Activated B cell treated with CpG ODN at 0.5 μM for 24 hours (primary cell): ENCODE measurements at regions not wholly inside any gene's neighbourhood (a gene's known extent, or its start where the extent isn't known, plus 50 kb on each side); places are given as distances from the start of the nearest gene placed in this dataset.
"Not testable (repeated sequence)": the region's sequence is repeated elsewhere in the genome, so short reads cannot be mapped to it uniquely, and the experiment has no call there.

Experiments used
- ATAC-seq: fragments of 200-7000 bp; cut with Tn5 transposase; one replicate; pipeline ENCODE4 v1.10.0; 2021; ENCODE audit warnings: low read depth, mild to moderate bottlenecking, moderate library complexity
- CTCF ChIA-PET: fragments of 350-600 bp; sonication (Branson Sonifier 250); formaldehyde crosslinking; loops from one replicate; lab custom pipeline; 2021; ENCODE audit warnings: antibody characterized with exemption; lab: Charles Lee
- POLR2A ChIA-PET: fragments of 350-600 bp; sonication (Branson Sonifier 250); formaldehyde crosslinking; loops from one replicate; lab custom pipeline; 2021; ENCODE audit warnings: antibody characterized with exemption; lab: Charles Lee
- DNase-seq: peaks from one replicate; pipeline ENCODE4 v3.0.0; 2022
- H3K27ac Mint-ChIP-seq: one replicate; pipeline ENCODE4 v1.8.0; 2020; ENCODE audit warnings: mixed read lengths
- H3K27me3 Mint-ChIP-seq: one replicate; pipeline ENCODE4 v1.8.0; 2021; ENCODE audit warnings: mixed read lengths
- H3K36me3 Mint-ChIP-seq: one replicate; pipeline ENCODE4 v1.8.0; 2021; ENCODE audit warnings: low read depth, mixed read lengths
- H3K4me1 Mint-ChIP-seq: one replicate; pipeline ENCODE4 v1.8.0; 2021; ENCODE audit warnings: mixed read lengths
- H3K4me3 Mint-ChIP-seq: one replicate; pipeline ENCODE4 v1.8.0; 2020; ENCODE audit warnings: mild to moderate bottlenecking, mixed read lengths
- H3K9me3 Mint-ChIP-seq: one replicate; pipeline ENCODE4 v1.8.0; 2020; ENCODE audit warnings: mixed read lengths
- intact Hi-C: fragments of 100-400 bp; cut with micrococcal nuclease; formaldehyde crosslinking; loops from one replicate; pipeline ENCODE4 v1.15.1; 2024

DNA sequence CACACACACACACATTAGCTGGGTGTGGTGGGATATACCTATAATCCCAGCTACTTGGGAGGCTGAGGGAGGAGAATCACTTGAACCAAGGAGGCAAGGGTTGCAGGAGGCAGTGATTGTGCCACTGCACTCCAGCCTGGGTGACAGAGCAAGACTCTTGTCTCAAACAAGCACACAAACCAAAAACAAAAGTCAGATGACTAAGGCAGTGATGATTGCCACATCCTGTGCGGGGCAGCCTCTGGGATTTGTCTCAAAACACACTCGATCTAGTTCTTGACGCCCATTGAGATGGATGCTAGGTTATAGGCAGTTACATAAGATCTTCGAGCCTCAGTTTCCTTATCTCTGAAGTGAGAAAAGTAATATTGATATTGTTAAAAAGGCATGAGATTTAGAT is 57.8 kb upstream of the NBPF8 start:
- H3K27ac Mint-ChIP-seq, H3K4me3 Mint-ChIP-seq, H3K9me3 Mint-ChIP-seq, DNase-seq, H3K36me3 Mint-ChIP-seq, H3K27me3 Mint-ChIP-seq, ATAC-seq, CTCF ChIA-PET, intact Hi-C loops, H3K4me1 Mint-ChIP-seq, POLR2A ChIA-PET: not testable (repeated sequence)

DNA sequence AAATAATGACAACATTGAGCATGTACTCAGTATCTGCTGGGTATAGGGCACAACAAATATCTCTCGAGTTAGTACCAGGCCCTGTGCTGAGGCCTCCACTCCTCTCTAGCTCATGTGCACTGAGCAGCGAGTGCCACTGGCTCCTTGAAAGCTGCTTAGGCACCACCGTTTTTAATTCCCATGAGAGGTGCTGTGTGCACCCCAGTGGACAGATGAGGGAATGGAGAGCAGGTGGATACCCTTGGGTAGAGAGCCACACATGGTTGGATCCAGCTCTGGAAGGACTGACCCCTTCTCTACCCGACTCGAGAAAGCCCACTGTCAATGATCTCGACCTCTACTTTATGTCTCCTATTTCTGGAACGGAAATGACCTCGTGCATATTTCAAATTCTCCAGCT is 58.7 kb upstream of the NBPF8 start:
- intact Hi-C loops, DNase-seq, H3K27me3 Mint-ChIP-seq, POLR2A ChIA-PET, H3K36me3 Mint-ChIP-seq, H3K27ac Mint-ChIP-seq, CTCF ChIA-PET, H3K9me3 Mint-ChIP-seq, H3K4me1 Mint-ChIP-seq, ATAC-seq, H3K4me3 Mint-ChIP-seq: not testable (repeated sequence)

DNA sequence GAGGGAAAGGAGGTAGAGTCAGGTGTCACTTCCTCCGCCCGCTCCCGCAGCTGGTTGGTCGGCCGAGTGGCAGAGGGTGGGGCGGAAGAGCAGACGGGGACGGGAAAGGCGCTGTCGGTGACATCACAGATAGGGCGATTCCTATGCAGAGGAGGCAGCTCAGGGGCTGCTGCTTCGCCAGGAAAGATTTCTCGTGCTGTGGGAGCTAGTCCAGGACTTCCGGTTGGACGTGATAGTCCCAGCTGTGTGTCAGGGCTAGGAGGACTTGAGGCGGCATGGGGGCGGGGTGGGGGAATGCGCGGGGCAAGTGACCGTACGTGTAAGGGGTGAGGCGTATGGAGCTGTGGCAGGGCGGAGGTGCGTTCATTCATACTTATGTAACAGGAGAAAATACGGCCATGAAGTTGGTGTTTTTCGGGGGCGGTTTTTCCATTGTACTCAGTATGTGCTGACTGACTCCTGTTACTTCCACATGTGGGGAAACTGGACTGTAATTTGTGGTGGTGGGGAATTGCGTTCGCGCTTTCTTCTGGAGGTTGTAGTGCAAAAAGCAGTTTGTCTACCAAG is 60.1 kb upstream of the NBPF8 start:
- H3K4me1 Mint-ChIP-seq, H3K36me3 Mint-ChIP-seq: not testable (repeated sequence)
- POLR2A ChIA-PET: interaction anchor here (1.2 to 1.3 kb wide), 2 partner anchors 179 to 496 kb away, joined by 6 to 10 read pairs; partner anchors contain the start of gene SEC22B

DNA sequence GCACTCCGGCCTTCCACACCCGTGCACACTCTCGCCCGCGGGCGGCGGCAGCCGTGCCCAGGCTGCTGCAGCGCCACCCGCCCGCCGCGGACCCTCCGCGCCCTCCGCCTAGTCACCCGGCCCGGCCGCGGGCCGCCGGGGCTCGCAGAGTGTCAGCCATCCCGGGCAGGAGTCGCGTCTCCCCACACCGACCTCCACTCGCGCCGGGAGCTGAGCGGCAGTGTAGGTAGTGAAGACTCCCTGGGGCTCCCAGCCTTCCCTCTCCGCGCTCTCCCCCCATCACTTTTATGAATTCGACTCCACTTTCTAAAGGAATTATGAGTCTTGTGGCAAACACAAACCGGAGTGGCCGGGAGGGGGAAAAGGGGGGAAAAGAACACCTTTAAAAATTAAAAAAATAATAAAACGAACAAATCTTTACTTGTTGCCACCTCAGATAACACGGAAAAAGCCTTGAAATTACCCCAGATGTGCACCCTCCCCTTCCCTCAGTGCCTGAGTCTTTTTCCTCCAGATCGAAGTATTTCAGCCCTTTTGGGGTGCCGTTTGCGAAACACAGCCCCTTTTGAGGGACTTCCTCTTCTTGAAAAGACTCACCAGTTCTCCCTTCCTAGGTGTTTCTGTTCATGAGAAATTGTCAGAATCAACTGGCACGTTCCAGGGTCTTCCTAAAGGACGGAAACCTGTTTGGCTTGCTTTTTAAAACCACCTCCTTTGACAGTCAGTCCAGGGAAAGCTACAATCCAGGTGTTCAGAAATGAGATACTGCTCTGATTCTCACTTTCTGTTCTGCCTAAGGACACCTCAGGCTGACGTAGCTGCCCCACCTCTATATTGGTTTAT is 72.4 kb upstream of the NBPF8 start:
- peak; percentile 14 for ATAC-seq
- POLR2A ChIA-PET, CTCF ChIA-PET, intact Hi-C loops, H3K9me3 Mint-ChIP-seq, H3K27me3 Mint-ChIP-seq, H3K36me3 Mint-ChIP-seq, H3K4me1 Mint-ChIP-seq: not testable (repeated sequence)
- H3K4me3 Mint-ChIP-seq: peak overlapping the region; percentile 94
- peak overlapping the region; percentile 96 for H3K27ac Mint-ChIP-seq
- peak; percentile 19 for DNase-seq

More for the DNA sequence above, 60.1 kb upstream of the NBPF8 start:
- H3K9me3 Mint-ChIP-seq, intact Hi-C loops, CTCF ChIA-PET, H3K27me3 Mint-ChIP-seq: not testable (repeated sequence)
- DNase-seq: peak; percentile 56
- H3K4me3 Mint-ChIP-seq: peak overlapping the region; percentile 90
- ATAC-seq: peak; percentile 87
- H3K27ac Mint-ChIP-seq: peak overlapping the region; percentile 100

DNA sequence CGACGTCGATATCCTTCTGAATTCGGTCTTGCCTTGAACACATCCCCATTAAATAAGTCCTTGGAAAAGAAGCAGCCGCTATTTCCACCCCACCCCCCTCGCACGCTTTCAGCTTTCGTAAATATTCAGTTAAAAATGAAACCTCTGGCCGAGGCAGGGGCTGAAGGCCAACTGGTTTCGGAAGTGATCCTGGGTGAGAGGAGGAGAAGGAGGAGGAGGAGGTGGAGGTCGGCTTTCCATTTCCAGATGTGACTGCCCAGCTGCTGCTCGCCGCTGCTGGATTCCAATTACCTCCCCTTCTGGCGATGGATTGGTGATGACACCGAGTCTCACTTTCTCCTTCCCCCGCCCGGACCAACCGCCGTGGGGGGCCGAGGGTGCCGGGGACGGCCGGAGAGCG is 73.1 kb upstream of the NBPF8 start:
- ATAC-seq: peak; percentile 45
- H3K27me3 Mint-ChIP-seq, CTCF ChIA-PET, H3K4me1 Mint-ChIP-seq, H3K36me3 Mint-ChIP-seq, H3K9me3 Mint-ChIP-seq, POLR2A ChIA-PET, intact Hi-C loops: not testable (repeated sequence)
- peak; percentile 42 for DNase-seq
- Mint-ChIP-seq H3K4me3 (peak overlapping the region; percentile 90), H3K27ac (peak overlapping the region; percentile 93)

DNA sequence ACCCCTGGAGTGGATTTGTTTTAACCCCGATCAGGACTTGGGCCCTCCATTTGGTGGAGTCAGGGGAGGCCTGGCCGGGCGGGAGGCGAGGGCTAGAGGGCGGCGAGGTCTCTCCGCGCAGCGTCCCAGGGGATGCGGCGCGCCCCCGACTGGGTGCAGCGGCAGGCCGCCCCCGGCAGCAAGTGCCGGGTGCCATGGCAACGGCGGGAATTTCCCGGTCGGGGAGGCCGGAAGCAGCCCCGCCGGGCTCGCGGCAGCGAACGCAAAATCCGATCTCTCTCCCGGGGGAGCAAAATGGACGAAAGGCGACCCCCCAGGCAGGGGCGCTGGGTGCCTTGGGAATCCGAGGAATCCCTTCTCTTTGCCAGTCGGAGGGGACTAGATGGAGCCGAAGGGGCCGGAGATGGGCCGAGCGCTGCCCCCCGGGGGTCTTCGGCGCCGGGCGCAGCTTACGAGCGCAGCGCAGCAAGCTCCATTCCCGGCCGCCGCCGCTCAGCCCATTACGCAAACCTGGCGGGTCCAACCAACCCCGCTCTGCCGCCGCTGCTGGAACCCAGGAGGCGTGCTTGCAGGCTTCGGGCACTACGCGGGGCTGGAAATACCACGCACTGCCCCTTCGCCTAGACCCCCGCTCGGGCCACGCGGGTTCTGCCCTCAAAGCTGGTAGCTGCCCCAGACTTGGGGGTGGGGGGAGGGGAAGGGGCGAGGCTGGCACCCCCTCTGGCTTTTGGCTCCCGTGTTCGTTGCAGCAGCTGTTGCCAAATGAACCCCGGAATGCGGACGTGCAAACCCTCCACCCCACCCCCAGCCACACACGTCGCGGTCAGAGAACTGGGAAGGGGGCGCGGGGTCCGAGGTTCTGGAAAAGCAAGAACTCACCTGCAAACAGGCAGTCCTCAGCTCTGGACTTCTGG is 73.7 kb upstream of the NBPF8 start:
- peak overlapping the region; percentile 93 for H3K27ac Mint-ChIP-seq
- H3K36me3 Mint-ChIP-seq, ATAC-seq, CTCF ChIA-PET, intact Hi-C loops, H3K4me1 Mint-ChIP-seq, H3K9me3 Mint-ChIP-seq, POLR2A ChIA-PET, H3K27me3 Mint-ChIP-seq: not testable (repeated sequence)
- DNase-seq: peak; percentile 67
- peak overlapping the region; percentile 90 for H3K4me3 Mint-ChIP-seq

DNA sequence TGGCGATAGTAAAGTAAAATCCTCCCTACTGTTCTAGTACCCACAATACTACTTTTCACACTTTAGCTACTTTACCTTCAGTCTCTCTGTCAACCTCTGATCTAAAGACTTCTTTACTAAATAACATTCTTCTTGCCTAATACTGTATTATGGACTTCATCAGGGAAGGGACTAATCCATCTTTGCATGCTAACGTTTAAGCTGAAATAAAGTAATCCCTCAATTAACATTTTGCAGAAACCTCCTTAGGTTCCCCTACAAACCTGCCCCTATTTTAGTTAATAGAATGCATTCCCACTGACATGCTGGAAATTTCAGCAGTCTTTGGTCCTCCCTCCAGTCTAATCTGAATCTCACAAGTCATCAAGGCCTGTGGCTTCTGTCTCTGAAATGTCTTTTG is 99.1 kb upstream of the NBPF8 start:
- H3K27me3 Mint-ChIP-seq, CTCF ChIA-PET, H3K36me3 Mint-ChIP-seq, H3K4me3 Mint-ChIP-seq, DNase-seq, H3K27ac Mint-ChIP-seq, intact Hi-C loops, H3K4me1 Mint-ChIP-seq, ATAC-seq, H3K9me3 Mint-ChIP-seq, POLR2A ChIA-PET: not testable (repeated sequence)

DNA sequence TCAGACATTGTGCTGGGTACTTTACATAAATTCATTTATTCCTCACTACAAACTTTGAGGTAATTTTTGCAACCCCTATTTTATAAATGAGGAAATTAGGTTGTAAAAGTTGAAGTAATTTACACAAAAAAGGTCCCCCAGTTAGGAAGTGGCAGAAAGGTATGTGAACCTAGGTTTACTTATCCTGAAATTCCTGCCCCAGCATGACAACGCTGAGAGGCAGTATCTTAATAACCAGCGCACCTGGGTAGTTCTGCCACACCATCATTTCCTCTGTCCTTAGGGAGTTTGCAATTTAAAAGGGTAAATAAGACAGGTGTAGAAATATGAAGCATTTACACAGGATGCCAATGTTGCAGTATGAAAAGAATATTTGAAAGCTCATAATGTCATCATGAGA is 102.9 kb upstream of the NBPF8 start:
- CTCF ChIA-PET, H3K27me3 Mint-ChIP-seq, ATAC-seq, H3K36me3 Mint-ChIP-seq, H3K4me1 Mint-ChIP-seq, intact Hi-C loops, H3K27ac Mint-ChIP-seq, H3K9me3 Mint-ChIP-seq, DNase-seq, POLR2A ChIA-PET, H3K4me3 Mint-ChIP-seq: not testable (repeated sequence)

DNA sequence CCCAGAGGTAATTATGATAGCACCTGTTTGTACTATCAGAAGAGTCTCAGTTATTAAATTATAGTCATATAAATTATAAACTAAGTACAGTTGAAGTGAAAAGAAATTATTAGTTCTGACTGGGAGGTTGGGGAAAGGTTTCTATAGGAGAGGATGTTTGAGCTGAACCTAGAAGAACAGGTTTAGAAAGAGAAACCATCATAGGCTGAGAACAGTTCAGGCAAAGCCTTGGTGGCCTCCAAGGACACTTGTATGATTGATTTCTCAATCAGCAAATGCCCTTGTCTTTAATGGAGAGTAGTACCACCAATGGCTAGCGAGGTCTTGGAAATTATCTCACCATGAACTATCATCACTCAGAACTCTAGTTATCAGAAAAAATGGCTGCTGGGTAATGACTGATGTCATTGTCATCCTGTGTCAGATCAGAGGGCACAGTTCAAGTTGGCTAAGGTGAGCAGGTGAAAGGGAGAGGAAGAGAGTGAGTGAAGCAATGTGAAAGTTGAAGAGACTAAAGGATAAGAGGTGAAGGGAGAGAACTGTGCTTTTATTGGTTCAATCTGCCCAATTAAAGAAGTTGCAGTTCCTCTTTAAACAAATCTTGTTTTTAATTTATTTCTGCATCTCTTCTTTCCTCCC is 105.8 kb upstream of the NBPF8 start:
- ATAC-seq, H3K4me3 Mint-ChIP-seq, DNase-seq, CTCF ChIA-PET, POLR2A ChIA-PET, H3K27ac Mint-ChIP-seq, H3K27me3 Mint-ChIP-seq, intact Hi-C loops, H3K9me3 Mint-ChIP-seq, H3K4me1 Mint-ChIP-seq, H3K36me3 Mint-ChIP-seq: not testable (repeated sequence)

DNA sequence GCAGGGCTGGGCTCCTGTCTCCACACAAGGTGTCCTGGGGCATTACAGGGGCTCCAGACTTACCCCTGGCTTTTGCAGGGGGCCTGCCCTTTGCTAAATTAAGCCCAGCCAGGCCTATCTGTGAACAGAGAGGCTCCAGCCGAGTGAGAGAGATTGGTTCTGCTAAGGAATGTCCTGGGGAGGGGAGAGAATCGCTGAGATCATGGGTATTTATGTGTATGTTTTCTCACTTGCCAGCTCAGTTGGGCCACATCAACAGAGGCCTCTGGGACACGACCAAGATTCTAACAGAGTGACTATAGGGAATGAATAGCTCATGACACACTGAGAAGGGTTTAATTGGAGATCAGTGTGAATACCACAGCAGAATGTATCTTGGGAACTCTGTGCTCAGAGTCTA is 109.8 kb upstream of the NBPF8 start:
- H3K27ac Mint-ChIP-seq, POLR2A ChIA-PET, H3K4me1 Mint-ChIP-seq, CTCF ChIA-PET, H3K9me3 Mint-ChIP-seq, DNase-seq, H3K4me3 Mint-ChIP-seq, H3K27me3 Mint-ChIP-seq, ATAC-seq, intact Hi-C loops, H3K36me3 Mint-ChIP-seq: not testable (repeated sequence)

DNA sequence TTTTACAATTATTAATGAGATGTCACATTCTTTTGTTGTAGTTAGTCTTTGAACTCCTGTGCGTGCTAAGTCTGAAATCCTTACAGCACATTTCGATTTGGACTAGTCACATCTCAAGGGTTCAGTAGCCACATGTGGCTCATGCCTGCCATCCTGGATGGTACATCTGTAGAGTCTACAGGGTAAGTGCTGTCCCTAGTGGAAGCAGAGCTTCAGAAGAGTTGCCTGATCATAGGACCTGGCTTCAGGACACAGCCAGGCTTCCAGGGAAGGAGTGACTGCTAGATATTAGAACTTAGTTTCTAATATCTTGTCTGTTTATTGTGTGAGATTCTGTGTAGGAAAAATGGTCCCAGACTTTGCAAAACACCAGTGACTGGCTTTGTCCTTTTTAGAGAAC is 110.5 kb upstream of the NBPF8 start:
- H3K36me3 Mint-ChIP-seq, POLR2A ChIA-PET, DNase-seq, H3K4me3 Mint-ChIP-seq, H3K4me1 Mint-ChIP-seq, ATAC-seq, H3K27ac Mint-ChIP-seq, CTCF ChIA-PET, H3K27me3 Mint-ChIP-seq, intact Hi-C loops, H3K9me3 Mint-ChIP-seq: not testable (repeated sequence)
